IMR-90 (cell line): ENCODE measurements at regions not wholly inside any gene's neighbourhood (a gene's known extent, or its start where the extent isn't known, plus 50 kb on each side); places are given as distances from the start of the nearest gene placed in this dataset.

Experiments
- ATAC-seq: fragments of 200-7000 bp; cut with Tn5 transposase; 2 replicates; pipeline ENCODE4 v1.9.1; 2020; ENCODE audit warnings: low read depth, mild to moderate bottlenecking, moderate library complexity
- BruUV-seq: library from RNA; stranded (reverse); fragments of 400-500 nt; replicated peaks from 2 replicates; lab custom pipeline; 2021; lab: Mats Ljungman, UMichigan
- CTCF ChIA-PET: fragments of 300-600 bp; formaldehyde crosslinking; extraction: SDS; loops from one replicate; lab custom pipeline; 2021; ENCODE audit warnings: antibody characterized with exemption; lab: Yijun Ruan, JAX
- POLR2A ChIA-PET: fragments of 300-600 bp; sonication (Branson Sonifier 250); formaldehyde crosslinking; loops from one replicate; lab custom pipeline; 2022; ENCODE audit warnings: antibody characterized with exemption; ENCODE audit not compliant: unreplicated experiment; lab: Charles Lee
- DNase-seq: peaks from one replicate; pipeline ENCODE4 v3.0.0; 2013
- H2AFZ ChIP-seq: replicated peaks from 2 replicates; pipeline ENCODE3; 2013; ENCODE audit warnings: low read length, mild to moderate bottlenecking; ENCODE audit not compliant: poor library complexity
- H2AK5ac ChIP-seq: 2 replicates; pipeline ENCODE4 v1.6.1; 2013; ENCODE audit warnings: low read depth, low read length, inconsistent platforms
- H2AK9ac ChIP-seq: replicated peaks from 2 replicates; pipeline ENCODE3; 2013; ENCODE audit warnings: mild to moderate bottlenecking, low read depth, low read length, moderate library complexity; ENCODE audit not compliant: poor library complexity
- H2BK120ac ChIP-seq: 2 replicates; pipeline ENCODE4 v1.6.1; 2013; ENCODE audit warnings: low read depth, low read length, inconsistent platforms
- H2BK15ac ChIP-seq: 3 replicates; pipeline ENCODE4 v1.6.1; 2013; ENCODE audit warnings: low read depth, low read length, inconsistent platforms
- H2BK20ac ChIP-seq: 2 replicates; pipeline ENCODE4 v1.6.1; 2013; ENCODE audit warnings: low read depth, mild to moderate bottlenecking, inconsistent platforms, low read length, moderate library complexity
- H2BK5ac ChIP-seq: 2 replicates; pipeline ENCODE4 v1.6.1; 2013; ENCODE audit warnings: mild to moderate bottlenecking, low read depth, low read length, inconsistent platforms; ENCODE audit not compliant: poor library complexity, severe bottlenecking
- H3K14ac ChIP-seq: replicated peaks from 2 replicates; pipeline ENCODE4 v1.6.1; 2013; ENCODE audit warnings: low read depth, low read length, inconsistent platforms
- H3K18ac ChIP-seq: 2 replicates; pipeline ENCODE4 v1.6.1; 2013; ENCODE audit warnings: low read depth, low read length, control low read depth
- H3K23ac ChIP-seq: 2 replicates; pipeline ENCODE4 v1.6.1; 2013; ENCODE audit warnings: low read depth, low read length, inconsistent platforms
- H3K27ac ChIP-seq: 2 replicates; pipeline ENCODE4 v1.5.1; 2013; ENCODE audit warnings: mild to moderate bottlenecking, control low read depth, low read length; ENCODE audit not compliant: insufficient read depth
- H3K27me3 ChIP-seq: 2 replicates; pipeline ENCODE4 v1.6.1; 2013; ENCODE audit warnings: low read length; ENCODE audit not compliant: control insufficient read depth, insufficient read depth
- H3K36me3 ChIP-seq: 2 replicates; pipeline ENCODE4 v1.6.1; 2013; ENCODE audit warnings: low read length, mixed read lengths; ENCODE audit not compliant: control insufficient read depth, insufficient read depth
- H3K4ac ChIP-seq: 2 replicates; pipeline ENCODE4 v1.6.1; 2013; ENCODE audit warnings: low read depth, low read length, inconsistent platforms
- H3K4me1 ChIP-seq: 2 replicates; pipeline ENCODE4 v1.6.1; 2013; ENCODE audit warnings: low read length, mixed read lengths; ENCODE audit not compliant: control insufficient read depth, insufficient read depth
- H3K4me2 ChIP-seq: 2 replicates; pipeline ENCODE4 v1.6.1; 2013; ENCODE audit warnings: low read depth, mild to moderate bottlenecking, control low read depth, low read length, moderate library complexity
- H3K4me3 ChIP-seq: 2 replicates; pipeline ENCODE4 v1.5.1; 2013; ENCODE audit warnings: low read depth, mild to moderate bottlenecking, control low read depth, low read length, moderate library complexity; ENCODE audit not compliant: insufficient read depth
- H3K56ac ChIP-seq: 2 replicates; pipeline ENCODE4 v1.6.1; 2013; ENCODE audit warnings: low read length, inconsistent platforms; ENCODE audit not compliant: insufficient read depth; ENCODE audit errors: extremely low read depth
- H3K79me1 ChIP-seq, 2 experiments: 2 replicates each; pipeline ENCODE4 v1.6.1; 2013; ENCODE audit warnings: low read length in 2 of 2, inconsistent platforms in 1 of 2, low read depth in 1 of 2
- H3K9ac ChIP-seq: 2 replicates; pipeline ENCODE4 v1.6.1; 2013; ENCODE audit warnings: low read depth, low read length, control low read depth
- H3K9me1 ChIP-seq: 2 replicates; pipeline ENCODE4 v1.6.1; 2013; ENCODE audit warnings: low read length, inconsistent platforms; ENCODE audit not compliant: insufficient read depth
- H3K9me3 ChIP-seq: 2 replicates; pipeline ENCODE4 v1.6.1; 2013; ENCODE audit warnings: low read length; ENCODE audit not compliant: control insufficient read depth, insufficient read depth
- H4K20me1 ChIP-seq: 2 replicates; pipeline ENCODE4 v1.6.1; 2013; ENCODE audit warnings: low read length, inconsistent platforms; ENCODE audit not compliant: insufficient read depth
- H4K5ac ChIP-seq: 2 replicates; pipeline ENCODE4 v1.6.1; 2013; ENCODE audit warnings: mild to moderate bottlenecking, low read depth, low read length, control low read depth
- H4K8ac ChIP-seq, 2 experiments: 2 replicates each; pipeline ENCODE4 v1.6.1; 2013; ENCODE audit warnings: low read depth in 2 of 2, low read length in 2 of 2, control low read depth in 1 of 2, inconsistent platforms in 1 of 2
- H4K91ac ChIP-seq: 2 replicates; pipeline ENCODE4 v1.6.1; 2013; ENCODE audit warnings: low read depth, low read length, inconsistent platforms; ENCODE audit not compliant: insufficient read depth
- BHLHE40 ChIP-seq: fragments of 150-350 bp; IDR thresholded peaks from 2 replicates; pipeline ENCODE4 v1.6.1; 2016; ENCODE audit warnings: mild to moderate bottlenecking, low read depth, low read length
- CEBPB ChIP-seq: IDR thresholded peaks from 2 replicates; pipeline ENCODE4 v1.6.1; 2012; ENCODE audit warnings: low read depth, low read length, improper control_type of control experiment
- CHD1 ChIP-seq: IDR thresholded peaks from 2 replicates; pipeline ENCODE4 v1.6.1; 2012; ENCODE audit warnings: low read depth, low read length, improper control_type of control experiment
- CTCF ChIP-seq: conservative IDR thresholded peaks from 2 replicates; pipeline ENCODE4 v1.5.1; 2012; ENCODE audit warnings: mild to moderate bottlenecking, low read depth, low read length, improper control_type of control experiment
- FOS ChIP-seq: fragments of 150-350 bp; IDR thresholded peaks from 2 replicates; pipeline ENCODE4 v1.6.1; 2016; ENCODE audit warnings: low read depth, low read length
- MAFK ChIP-seq: IDR thresholded peaks from 2 replicates; pipeline ENCODE4 v1.6.1; 2012; ENCODE audit warnings: low read depth, low read length, improper control_type of control experiment
- MAZ ChIP-seq: IDR thresholded peaks from 2 replicates; pipeline ENCODE4 v1.6.1; 2012; ENCODE audit warnings: low read depth, mild to moderate bottlenecking, low read length, improper control_type of control experiment, moderate library complexity, borderline replicate concordance
- MXI1 ChIP-seq: IDR thresholded peaks from 2 replicates; pipeline ENCODE4 v1.6.1; 2012; ENCODE audit warnings: low read depth, mild to moderate bottlenecking, low read length, moderate library complexity, borderline replicate concordance
- NFE2L2 ChIP-seq: fragments of 150-350 bp; IDR thresholded peaks from 2 replicates; pipeline ENCODE4 v1.6.1; 2016; ENCODE audit warnings: low read depth, mild to moderate bottlenecking, low read length
- POLR2A ChIP-seq: IDR thresholded peaks from 2 replicates; pipeline ENCODE4 v1.6.1; 2012; ENCODE audit warnings: mild to moderate bottlenecking, low read depth, low read length
- RAD21 ChIP-seq: IDR thresholded peaks from 2 replicates; pipeline ENCODE4 v1.6.1; 2012; ENCODE audit warnings: low read length, improper control_type of control experiment
- RCOR1 ChIP-seq: IDR thresholded peaks from 2 replicates; pipeline ENCODE4 v1.6.1; 2012; ENCODE audit warnings: mild to moderate bottlenecking, low read length, improper control_type of control experiment; ENCODE audit not compliant: insufficient replicate concordance
- RFX5 ChIP-seq: IDR thresholded peaks from 2 replicates; pipeline ENCODE4 v1.8.0; 2012; ENCODE audit warnings: low read depth, mild to moderate bottlenecking, low read length, moderate library complexity
- SMC3 ChIP-seq: fragments of 150-350 bp; IDR thresholded peaks from 2 replicates; pipeline ENCODE4 v1.6.1; 2016; ENCODE audit warnings: low read depth, mild to moderate bottlenecking, antibody characterized with exemption, low read length, moderate library complexity
- WGBS, 2 experiments: methylation state at CpG; one replicate each; pipeline versions ENCODE4 v1.1.5 to v1.1.7; 2013; ENCODE audit warnings: missing lambda C conversion rate in 2 of 2; ENCODE audit not compliant: insufficient read length in 1 of 2; ENCODE audit errors: extremely low coverage in 2 of 2; 5-methylcytosine and 5-hydroxymethylcytosine counted together
- dilution Hi-C: fragments of 300-500 bp; cut with HindIII; formaldehyde crosslinking; loops from one replicate; pipeline ENCODE4 v1.14.3; 2018; ENCODE audit warnings: low sequenced_read_pairs; ENCODE audit not compliant: unreplicated experiment
- in situ Hi-C: fragments of 300-500 bp; cut with MboI; formaldehyde crosslinking; loops from 3 replicates; pipeline ENCODE4 v1.14.3; 2019; ENCODE audit warnings: low sequenced_read_pairs, inconsistent platforms, mixed read lengths
- intact Hi-C: fragments of 100-400 bp; cut with micrococcal nuclease; formaldehyde crosslinking; loops from 2 replicates; pipeline ENCODE4 v1.10.0; 2022
- TF ChIP-seq, protein P1 (sequence below): fragments of 150-350 bp; IDR thresholded peaks from 2 replicates; pipeline ENCODE4 v1.6.1; 2016; ENCODE audit warnings: low read depth, mild to moderate bottlenecking, low read length, moderate library complexity, borderline replicate concordance
- TF ChIP-seq, protein P2 (sequence below): fragments of 150-350 bp; IDR thresholded peaks from 2 replicates; pipeline ENCODE4 v1.6.1; 2017; ENCODE audit warnings: mild to moderate bottlenecking, antibody characterized with exemption, low read length, low read depth

- dilution Hi-C loops = no loop called here
These were observed 816.2 kb upstream of the ATXN8OS start for GRCh38 chr13:69291292-69291906.

More at GRCh38 chr13:69291292-69291906, 816.2 kb upstream of the ATXN8OS start:
- no CpG with 5 or more reads among the region's 1 CpG for WGBS, 2 experiments
- in situ Hi-C loops = no loop called here
- Histone ChIP-seq H3K4me3 (no peak overlapping the region), H4K20me1 (no peaks in the 10 kb centered on the region), H3K18ac (no peak overlapping the region), H3K9me1 (no peaks in the 10 kb centered on the region), H3K79me1 (no peaks in the 10 kb centered on the region), H2AK9ac (no peak overlapping the region), H3K4me1 (no peaks in the 10 kb centered on the region), H4K91ac (no peak overlapping the region), H2BK15ac (no peak overlapping the region), H2BK5ac (no peak overlapping the region), H3K27ac (no peak overlapping the region), H3K23ac (no peak overlapping the region), H3K56ac (no peak overlapping the region), H2AFZ (no peak overlapping the region), H2BK120ac (no peak overlapping the region), H3K9ac (no peak overlapping the region), H4K8ac (no peak overlapping the region), H3K4ac (no peak overlapping the region), H3K4me2 (no peak overlapping the region), H3K14ac (no peak overlapping the region), H2AK5ac (no peak overlapping the region), H3K9me3 (peaks cover 7% of the 10 kb centered on the region), H4K5ac (no peak overlapping the region), H3K36me3 (no peaks in the 10 kb centered on the region), H2BK20ac (no peak overlapping the region), H3K27me3 (no peaks in the 10 kb centered on the region)
- intact Hi-C loops = no loop called here
- ATAC-seq (no peak), DNase-seq (no peak)
- no TSS peak for BruUV-seq
- ChIA-PET CTCF (no interaction called here), POLR2A (no interaction called here)
- TF ChIP-seq, protein P1, sequence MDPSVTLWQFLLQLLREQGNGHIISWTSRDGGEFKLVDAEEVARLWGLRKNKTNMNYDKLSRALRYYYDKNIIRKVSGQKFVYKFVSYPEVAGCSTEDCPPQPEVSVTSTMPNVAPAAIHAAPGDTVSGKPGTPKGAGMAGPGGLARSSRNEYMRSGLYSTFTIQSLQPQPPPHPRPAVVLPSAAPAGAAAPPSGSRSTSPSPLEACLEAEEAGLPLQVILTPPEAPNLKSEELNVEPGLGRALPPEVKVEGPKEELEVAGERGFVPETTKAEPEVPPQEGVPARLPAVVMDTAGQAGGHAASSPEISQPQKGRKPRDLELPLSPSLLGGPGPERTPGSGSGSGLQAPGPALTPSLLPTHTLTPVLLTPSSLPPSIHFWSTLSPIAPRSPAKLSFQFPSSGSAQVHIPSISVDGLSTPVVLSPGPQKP = no peak
- TF ChIP-seq, protein P2, sequence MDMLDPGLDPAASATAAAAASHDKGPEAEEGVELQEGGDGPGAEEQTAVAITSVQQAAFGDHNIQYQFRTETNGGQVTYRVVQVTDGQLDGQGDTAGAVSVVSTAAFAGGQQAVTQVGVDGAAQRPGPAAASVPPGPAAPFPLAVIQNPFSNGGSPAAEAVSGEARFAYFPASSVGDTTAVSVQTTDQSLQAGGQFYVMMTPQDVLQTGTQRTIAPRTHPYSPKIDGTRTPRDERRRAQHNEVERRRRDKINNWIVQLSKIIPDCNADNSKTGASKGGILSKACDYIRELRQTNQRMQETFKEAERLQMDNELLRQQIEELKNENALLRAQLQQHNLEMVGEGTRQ = no peak
- TF ChIP-seq MAFK = no peak
- TF ChIP-seq CTCF = no peak
- no peak for TF ChIP-seq CHD1
- TF ChIP-seq BHLHE40 = no peak
- TF ChIP-seq RAD21 = no peak
- no peak for TF ChIP-seq MXI1
- TF ChIP-seq CEBPB = no peak
- no peak for TF ChIP-seq POLR2A
- no peak for TF ChIP-seq NFE2L2
- no peak for TF ChIP-seq FOS
- no peak for TF ChIP-seq RFX5
- TF ChIP-seq RCOR1 = no peak
- TF ChIP-seq SMC3 = no peak
- TF ChIP-seq MAZ = no peak
